NCI-H748 treated with DMSO at 0.1 percent for 48 hours (cell line): ENCODE measurements at regions not wholly inside any gene's neighbourhood (a gene's known extent, or its start where the extent isn't known, plus 50 kb on each side); places are given as distances from the start of the nearest gene placed in this dataset.
A peak's percentile ranks its signal among the peaks of the same experiment; 100 is the strongest.

ENCODE experiments used
- DNase-seq: peaks from one replicate; lab custom pipeline; 2025; lab: John Stamatoyannopoulos, UW

DNA sequence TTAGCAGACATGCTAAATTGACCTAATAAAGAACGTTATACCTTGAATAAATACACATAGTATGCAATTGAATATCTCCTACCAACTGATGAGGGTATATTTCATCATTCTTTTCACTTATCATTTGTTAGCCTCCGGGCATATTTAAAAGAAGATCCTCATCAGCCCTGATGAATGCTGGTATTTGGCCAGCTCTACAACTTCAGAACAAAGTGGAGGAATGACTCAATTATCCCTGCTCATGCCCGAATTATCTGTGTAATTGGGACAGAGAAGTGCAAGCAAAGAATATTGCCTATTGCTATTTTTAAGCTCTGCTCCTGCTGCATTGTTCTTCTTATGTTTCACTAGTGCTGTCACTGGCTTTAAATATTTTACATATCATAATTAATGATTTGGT, 622.1 kb downstream of the METTL15 start:
- DNase-seq: no peak

DNA sequence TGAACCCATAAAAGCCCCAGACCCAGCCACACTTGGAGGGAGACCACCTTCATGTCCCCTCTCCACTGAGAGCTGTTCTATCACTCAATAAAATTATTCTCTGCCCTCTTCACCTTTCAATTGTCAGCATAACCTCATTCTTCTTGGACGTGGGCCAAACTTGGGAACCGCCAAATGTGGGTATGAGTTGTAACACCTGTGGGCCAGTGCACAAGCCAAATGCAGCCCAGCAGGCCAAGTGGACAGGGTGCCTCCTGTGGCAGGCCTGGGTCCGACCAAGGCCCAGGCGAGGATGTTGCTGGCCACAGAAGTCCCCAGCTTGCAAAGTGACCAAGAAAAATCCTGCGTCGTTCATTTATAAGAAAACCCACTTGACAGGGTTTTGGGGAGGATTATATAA, 621.2 kb downstream of the METTL15 start:
- no peak for DNase-seq

- DNase-seq: no peak
These were observed 620.5 kb downstream of the METTL15 start for GRCh38 chr11:28728666-28729065.

DNA sequence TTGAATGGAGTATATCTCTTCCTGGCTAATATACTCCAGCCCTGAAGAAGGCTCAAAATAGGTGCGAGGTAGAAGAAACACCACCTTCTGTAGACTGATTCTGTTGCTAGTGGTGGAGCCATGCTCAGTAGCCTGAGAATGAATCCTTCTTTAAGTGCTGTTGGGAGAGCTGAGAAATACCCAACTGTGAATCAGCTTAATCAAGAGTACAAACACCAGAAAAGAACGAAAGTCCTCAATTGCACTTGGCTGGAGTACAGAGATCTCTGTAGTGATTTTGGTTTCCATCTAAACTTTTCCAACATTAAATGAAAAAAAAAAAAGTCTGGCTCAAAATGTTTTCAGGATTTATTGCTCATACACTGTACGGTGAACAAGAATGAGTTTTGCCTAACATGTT, 619.1 kb downstream of the METTL15 start:
- DNase-seq: no peak

GRCh38 chr11:28726432-28726831, 618.2 kb downstream of the METTL15 start:
- no peak for DNase-seq

GRCh38 chr11:28715726-28716125, 607.5 kb downstream of the METTL15 start:
- no peak for DNase-seq

GRCh38 chr11:28713850-28714249, 605.7 kb downstream of the METTL15 start:
- DNase-seq: peak; percentile 84

DNA sequence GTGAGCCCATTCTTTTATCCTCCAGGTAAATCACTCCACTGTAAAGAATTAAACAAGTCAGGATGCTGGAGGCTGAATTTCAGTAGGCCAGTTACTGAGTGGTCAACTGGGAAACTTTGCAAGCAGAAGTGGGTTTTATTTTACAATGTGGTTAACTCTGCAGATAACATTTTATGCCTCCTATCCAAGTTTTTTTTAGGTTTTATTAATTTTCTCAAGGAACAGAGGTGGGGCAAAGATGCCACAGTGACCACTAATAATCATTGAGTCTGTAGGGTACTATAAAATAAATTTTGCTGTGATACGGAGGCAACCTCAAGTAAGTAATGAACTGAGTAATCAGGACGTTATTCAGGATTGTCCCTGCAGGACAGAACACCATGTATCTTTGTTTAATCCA, 599.9 kb downstream of the METTL15 start:
- DNase-seq: no peak

- DNase-seq: no peak
These were observed 596.6 kb downstream of the METTL15 start for GRCh38 chr11:28704801-28705200.

DNA sequence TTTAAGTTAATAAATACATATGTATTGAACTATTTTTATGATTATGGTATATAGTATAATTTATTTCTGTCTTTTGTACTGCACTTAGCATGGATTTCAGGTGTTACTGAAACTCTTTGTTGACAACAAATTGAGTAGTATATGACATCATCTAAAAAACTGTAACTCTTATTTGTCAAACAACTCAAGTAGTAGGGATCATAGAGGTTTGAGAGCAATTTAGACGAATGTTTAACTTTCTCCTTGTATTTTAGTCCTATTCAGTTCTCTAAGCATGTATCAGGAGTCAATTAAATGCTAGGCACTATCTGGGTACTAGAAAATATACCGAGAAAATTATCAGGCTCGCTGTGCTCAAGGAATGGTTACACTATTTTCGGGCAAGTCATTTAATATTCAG, 595.2 kb downstream of the METTL15 start:
- DNase-seq: no peak

DNA sequence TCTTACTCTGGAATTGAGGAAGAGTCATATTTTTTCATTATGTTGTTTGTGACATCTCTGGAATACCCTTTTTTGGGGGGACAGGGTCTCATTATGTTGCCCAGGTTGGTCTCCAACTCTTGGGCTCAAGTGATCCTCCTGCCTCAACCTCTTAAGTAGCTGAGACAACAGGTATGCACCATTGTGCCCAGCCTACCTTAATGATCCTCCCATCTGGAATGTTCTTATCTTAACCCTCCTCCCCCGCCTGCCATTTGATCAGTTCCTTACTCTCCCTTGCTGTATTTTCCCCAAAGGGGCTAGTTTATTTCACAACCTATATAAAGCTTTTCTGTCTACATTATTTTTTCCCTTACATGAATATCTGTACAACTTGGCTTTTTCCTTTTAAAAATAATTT, 594.7 kb downstream of the METTL15 start:
- DNase-seq: no peak

DNA sequence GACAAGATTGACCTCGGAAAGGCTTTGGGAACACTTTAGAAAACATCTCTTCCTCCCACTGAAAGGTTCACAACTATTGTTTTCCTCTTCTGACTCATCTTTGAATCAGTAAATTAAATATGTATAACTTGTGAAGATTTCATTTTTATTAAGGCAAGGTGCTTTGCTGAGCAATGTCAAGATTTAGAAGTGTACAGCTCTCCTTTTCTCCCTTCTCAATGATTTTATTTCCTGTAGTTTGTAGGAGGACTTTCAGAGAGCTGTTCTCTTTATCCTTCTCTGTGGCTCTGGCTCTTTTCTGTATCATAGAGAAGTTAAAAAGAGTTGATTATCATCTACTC, 594.2 kb downstream of the METTL15 start:
- no peak for DNase-seq

GRCh38 chr11:28701760-28702449, 593.7 kb downstream of the METTL15 start:
- no peak for DNase-seq

GRCh38 chr11:28699701-28700100, 591.5 kb downstream of the METTL15 start:
- DNase-seq: no peak

DNA sequence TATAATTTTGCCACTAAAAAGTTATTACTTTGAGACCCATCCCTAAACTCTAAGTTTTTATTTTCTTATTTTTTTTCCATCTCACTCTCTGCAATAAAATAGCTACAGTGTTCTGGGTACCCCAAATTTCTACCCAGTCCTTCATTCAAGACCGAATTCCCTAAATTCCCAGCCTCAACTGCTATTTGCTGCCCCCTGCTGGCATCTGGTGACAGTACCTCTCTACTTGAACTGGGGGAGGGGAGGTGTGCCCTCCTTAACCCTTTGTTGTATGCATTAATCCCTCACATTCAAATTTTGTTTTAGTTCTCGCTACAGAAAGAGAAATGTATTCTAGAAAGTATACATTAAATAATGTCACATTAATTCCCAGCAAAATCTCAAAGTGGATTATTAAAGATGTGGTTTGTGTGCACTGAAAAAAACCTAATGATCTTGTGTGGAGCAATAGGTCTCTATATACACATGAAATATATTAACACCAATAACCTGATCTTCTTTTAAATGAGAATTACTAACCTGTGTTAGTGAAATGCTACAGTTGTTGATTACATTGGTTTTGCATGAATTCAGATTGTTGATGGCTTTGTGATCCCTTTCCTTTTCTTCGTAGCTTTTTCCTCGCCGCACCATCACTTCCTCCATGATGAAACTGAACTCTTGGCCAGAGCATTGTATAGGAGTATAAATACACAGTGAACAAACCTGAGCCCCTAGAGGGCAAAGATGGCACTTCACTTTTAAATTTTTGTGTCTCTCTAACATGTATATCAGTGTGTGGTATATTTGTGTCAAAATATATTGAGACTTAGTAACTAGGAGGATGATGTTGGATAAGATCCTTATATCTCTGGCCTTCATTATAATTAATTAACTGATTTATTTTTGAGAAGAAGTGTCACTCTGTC, 590.0 kb downstream of the METTL15 start:
- DNase-seq: peak; percentile 19

DNA sequence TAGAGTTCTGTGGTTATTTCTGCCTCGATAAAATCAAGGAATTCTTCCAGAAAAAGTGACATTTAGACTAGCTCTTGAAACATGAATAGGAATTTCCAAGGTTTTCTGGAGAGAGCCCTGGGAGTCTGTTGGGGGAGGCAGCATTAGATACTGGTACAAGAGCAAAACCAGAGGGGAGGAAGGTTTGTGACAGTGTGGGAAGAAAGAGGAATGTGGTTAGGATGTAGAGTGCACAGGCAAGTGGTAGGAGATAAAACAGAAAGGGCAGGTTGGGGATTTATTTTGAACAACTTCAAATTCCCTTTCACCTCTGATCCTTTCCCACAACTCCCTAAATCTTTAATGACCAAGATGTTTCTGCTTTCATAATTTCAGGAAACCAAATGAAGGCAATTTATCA, 588.4 kb downstream of the METTL15 start:
- no peak for DNase-seq

GRCh38 chr11:28690746-28691145, 582.6 kb downstream of the METTL15 start:
- DNase-seq: no peak

DNA sequence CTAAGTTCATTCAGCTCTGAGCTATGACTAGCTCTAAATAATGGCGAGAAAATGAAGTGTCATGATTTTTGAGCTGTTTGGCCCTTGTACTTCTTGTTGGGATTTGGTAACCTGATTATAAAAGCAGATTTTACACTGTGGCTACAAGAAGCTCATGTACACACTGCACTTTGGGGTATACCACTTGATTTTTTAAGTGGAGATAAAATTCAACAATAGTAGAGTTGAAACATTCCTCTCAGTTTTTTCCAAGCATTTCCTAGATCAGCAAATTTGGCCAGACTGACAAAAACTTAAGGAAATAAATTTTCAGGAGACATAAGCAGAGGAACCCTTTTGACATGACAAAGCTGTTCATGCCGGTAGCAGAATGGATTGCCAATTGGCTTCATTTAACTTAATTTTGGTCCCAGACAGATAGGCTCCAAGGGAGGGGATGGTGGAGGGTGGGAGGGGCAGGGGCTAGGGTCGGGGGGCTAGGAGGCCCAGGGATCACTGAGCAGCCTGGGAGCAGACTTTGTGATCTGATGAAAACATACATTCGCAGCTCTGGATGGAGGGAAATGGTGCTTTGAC, 575.9 kb downstream of the METTL15 start:
- no peak for DNase-seq

- DNase-seq: no peak
These were observed 571.7 kb downstream of the METTL15 start for GRCh38 chr11:28679795-28680468.

GRCh38 chr11:28677721-28678120, 569.5 kb downstream of the METTL15 start:
- DNase-seq: no peak

GRCh38 chr11:28675183-28675582, 567.0 kb downstream of the METTL15 start:
- DNase-seq: no peak

- DNase-seq: no peak
These were observed 566.4 kb downstream of the METTL15 start for GRCh38 chr11:28674433-28675103.
